Mammary epithelial cell (primary cell): ENCODE measurements at regions not wholly inside any gene's neighbourhood (a gene's known extent, or its start where the extent isn't known, plus 50 kb on each side); places are given as distances from the start of the nearest gene placed in this dataset.

Experiments
- EZH2 ChIP-seq: IDR thresholded peaks from 2 replicates; pipeline ENCODE4 v1.6.1; 2012; ENCODE audit warnings: low read length, inconsistent platforms, borderline replicate concordance
- TF ChIP-seq, protein P1 (sequence below), 2 donors: IDR thresholded peaks in 1 of 2; conservative IDR thresholded peaks in 1 of 2; 2 replicates each; pipeline ENCODE4 v1.5.1; 2011 to 2012; ENCODE audit warnings: inconsistent platforms in 2 of 2, low read length in 2 of 2, mild to moderate bottlenecking in 2 of 2, control low read depth in 1 of 2, low read depth in 1 of 2; ENCODE audit not compliant: insufficient read depth in 1 of 2; ENCODE audit errors: extremely low read depth in 1 of 2

DNA sequence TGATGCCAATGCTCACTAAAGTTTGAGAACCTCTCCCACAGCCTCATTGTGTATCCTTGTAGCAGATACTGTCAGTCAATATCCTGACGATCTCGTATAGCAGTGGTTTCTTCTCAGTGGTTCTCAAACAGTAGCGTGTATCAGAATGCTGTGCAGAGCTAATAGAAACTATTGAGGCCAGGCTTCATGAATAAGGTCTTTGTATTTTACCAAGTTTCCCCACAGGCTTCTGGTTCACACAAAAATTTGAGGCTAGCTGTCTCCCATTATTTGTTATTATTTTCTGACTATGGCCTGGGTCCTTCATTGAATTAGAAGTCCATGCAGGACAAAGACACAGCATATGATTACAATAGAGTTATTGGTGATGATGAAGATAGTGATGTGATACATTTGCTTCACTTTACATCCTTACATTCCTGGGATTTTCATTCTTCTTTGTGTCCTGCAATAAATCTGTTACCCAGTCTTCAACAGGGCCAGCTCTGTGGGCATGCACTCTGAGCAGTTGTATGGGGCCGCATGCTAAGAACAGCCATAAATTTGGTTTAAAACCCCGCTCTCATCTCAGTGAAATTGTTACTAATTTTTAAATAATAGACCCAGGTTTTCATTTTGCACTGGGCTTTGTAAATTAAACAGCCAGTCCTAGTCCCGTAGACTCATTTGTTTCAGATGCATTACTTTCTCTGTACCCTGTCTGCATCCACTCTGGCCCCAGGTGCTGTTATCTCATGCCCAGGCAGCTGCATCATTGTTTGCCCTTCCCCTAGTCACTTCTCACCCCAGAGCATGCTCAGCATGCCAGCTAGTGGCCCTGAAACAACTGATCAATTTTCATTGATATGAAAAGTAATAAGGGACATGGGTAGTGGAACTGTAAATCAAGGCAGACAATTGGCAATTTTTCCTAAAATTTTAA lies 199.9 kb upstream of the PIK3R1 start:
- TF ChIP-seq, protein P1, sequence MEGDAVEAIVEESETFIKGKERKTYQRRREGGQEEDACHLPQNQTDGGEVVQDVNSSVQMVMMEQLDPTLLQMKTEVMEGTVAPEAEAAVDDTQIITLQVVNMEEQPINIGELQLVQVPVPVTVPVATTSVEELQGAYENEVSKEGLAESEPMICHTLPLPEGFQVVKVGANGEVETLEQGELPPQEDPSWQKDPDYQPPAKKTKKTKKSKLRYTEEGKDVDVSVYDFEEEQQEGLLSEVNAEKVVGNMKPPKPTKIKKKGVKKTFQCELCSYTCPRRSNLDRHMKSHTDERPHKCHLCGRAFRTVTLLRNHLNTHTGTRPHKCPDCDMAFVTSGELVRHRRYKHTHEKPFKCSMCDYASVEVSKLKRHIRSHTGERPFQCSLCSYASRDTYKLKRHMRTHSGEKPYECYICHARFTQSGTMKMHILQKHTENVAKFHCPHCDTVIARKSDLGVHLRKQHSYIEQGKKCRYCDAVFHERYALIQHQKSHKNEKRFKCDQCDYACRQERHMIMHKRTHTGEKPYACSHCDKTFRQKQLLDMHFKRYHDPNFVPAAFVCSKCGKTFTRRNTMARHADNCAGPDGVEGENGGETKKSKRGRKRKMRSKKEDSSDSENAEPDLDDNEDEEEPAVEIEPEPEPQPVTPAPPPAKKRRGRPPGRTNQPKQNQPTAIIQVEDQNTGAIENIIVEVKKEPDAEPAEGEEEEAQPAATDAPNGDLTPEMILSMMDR (conservative IDR thresholded peaks at IDR 0.05 in 1 of 2, IDR thresholded peaks at IDR 0.05 in 1 of 2; ENCODE audit: extremely low read depth in 1 of 2, insufficient read depth in 1 of 2, low read depth in 1 of 2, low read length in 2 of 2), result no peak
- no peak for TF ChIP-seq EZH2
